ENCODE measurements at regions not wholly inside any gene's neighbourhood (a gene's known extent, or its start where the extent isn't known, plus 50 kb on each side); places are given as distances from the start of the nearest gene placed in this dataset.
"Not testable (repeated sequence)": the region's sequence is repeated elsewhere in the genome, so short reads cannot be mapped to it uniquely, and the experiment has no call there.

DNA sequence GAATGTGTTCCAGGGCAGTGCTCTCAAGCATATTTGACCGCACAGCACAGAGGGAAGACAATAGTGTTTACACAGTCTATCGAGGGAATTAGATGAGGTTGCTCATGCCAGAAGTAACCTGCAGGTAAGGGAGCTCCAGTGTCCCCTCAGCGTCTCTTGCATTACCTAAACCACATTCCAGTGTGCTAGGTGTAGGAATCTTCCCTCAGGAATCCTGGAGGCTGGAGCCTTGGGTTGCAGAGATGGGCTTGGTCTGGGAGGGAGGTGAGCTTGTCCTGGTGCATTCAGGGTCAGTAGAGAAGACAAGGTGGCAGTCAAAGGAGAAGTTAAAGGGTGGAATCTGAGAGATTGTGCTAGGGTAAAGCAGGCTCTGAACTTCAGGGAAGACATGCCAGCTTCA is 56.3 kb downstream of the SOX14 start:
- no peak for DNase-seq (ENCODE audit: low read depth)

DNA sequence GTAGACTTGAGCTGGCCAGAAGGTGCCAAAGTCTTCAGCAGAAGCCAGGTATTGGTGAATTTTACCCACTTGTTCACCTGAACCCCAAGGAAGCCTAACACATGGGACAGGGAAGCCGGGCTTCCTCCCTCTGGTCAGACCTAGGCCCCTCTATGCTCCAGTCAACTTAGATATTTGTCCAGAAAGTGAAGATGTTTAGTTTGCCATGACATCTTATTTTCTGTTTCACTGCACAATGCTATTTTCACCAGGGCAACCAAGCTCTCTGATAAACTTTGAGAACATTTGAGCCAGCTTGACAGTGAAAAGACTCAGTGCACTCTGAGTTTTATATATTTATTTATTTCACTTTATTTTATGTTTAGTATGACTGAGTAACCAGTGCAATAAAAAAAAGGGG is 71.0 kb downstream of the SOX14 start:
- DNase-seq (ENCODE audit: low read depth): no peak

DNA sequence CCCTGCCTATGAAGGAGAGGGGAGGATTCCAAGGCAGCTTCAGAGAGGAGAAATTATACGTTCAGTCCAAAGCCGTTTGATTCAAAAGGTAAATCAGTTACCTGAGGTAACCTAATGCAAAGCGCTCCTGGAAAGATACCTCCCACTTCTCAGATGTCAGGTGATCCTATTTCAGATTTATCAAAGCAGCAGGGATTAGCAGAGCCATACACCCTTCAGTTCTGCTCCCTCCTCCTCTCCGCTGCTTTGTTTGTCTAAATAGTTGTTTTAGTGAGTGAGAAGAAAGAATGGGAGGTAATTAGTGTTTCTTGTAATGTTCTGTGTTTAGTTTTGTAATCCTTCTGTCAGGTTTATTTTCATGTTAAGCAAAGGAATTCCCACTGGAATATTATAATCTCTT is 81.1 kb downstream of the SOX14 start:
- no peak for DNase-seq (ENCODE audit: low read depth)

DNA sequence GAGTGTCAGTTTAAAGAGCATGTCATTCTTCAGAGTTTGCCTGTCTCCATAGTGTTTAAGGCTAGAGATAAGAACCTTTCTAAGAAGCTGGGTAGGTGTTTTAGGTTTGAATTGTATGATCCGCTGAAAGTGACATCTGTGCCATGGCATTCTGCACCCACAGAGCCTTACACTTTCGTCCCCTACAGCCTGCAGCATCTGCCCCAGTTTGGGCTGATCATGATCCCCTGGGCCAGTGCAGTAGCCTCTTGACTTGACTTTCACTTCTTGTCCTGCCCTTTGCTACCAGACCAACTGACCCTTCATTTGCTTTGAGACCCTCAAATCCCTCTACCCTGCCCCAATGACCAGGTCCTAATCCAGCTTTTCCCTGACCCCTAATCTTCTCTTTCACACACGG is 81.6 kb downstream of the SOX14 start:
- no peak for DNase-seq (ENCODE audit: low read depth)

DNA sequence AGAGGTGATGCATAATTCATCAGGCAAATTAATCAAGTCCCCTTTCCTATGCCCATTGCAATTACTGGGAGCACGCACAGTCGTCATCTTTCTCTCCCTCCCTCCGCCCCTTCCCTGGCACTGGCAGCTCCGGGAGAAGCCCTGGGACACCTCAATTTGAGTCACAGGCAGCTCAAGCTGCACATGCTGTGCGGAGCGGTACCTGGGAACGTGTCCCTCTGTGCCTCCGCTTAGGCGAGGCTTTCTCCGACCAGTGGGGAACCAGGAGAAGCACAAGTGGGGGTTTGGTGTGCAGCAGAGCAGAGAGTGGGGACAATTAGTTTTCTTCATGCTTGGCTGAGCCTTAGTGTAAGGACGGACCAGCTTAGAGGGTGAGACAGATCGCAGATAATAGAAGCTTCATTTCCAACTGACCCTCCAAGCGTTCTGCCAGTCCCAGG is 88.3 kb downstream of the SOX14 start:
- DNase-seq (ENCODE audit: low read depth): no peak

DNA sequence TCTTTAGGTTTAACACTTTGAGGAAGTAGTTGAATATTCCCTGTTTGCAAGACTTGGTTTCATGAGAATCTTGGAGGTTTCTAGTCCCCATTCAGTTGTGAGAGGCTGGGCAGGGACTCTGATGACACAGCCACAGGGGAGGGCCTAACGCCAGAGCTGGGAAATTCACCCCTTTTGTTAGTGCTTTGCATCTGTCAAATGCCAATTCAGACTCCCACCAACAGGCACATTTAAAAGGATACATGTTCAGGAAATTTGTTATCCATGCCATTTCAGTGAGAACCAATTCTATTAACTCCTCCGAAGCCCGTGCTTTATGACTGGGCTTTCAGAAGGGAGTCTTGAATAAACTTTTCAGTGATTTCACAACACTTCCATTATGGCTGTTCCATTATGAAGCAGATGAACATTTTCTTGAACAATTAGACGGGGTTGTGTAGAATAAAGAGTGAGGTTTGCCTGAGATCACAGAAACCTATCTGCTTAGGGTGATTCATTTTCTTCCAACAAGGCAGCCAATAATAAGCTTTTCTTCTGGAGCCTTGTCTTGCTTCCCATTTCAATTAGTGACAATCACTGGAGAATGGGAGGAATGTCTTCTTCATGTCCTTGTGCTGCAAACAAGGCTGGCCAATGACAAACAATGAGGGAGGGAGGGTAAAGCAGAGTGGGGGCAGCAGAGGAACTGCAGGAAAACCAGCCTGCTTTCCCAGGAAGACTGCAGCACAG is 90.6 kb downstream of the SOX14 start:
- no peak for DNase-seq (ENCODE audit: low read depth)

DNA sequence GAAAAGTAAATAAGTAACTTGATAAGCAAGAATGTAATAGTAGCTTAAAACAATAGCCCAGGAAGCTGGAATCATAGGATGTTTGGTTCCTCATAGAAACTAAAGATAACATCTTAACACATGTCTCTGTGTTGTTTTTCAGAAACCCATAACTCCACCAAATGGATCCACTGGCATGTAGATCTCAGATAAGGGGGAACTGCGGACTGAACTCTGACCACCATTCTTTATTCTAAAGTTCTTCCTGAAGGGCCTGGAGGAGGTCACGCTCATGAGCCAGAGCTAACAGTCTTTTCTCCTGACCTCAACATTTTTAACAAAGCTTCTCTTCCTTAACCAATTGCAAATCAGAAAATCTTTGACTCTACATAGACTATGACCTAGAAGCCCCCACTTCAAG is 101.9 kb downstream of the SOX14 start:
- DNase-seq (ENCODE audit: low read depth): no peak

DNA sequence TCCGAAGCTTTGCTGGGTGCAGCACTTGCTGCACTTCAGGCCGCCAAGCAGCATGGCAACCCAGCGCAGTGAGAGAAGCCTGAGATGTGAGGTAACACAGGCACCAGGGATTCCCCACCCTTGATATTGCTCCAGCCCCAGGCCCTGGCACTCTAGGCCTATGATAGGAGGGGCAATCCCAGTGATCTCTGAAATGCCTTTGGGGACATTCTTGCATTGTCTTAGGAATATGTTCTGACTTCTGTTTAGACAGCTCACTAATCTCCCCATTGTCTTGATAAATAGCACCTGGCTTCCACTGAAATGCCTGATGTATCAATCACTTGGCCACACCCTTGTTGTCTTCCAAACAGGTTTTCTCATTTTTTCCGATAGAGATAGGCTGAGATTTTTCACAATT is 102.8 kb downstream of the SOX14 start:
- no peak for DNase-seq (ENCODE audit: low read depth)

DNA sequence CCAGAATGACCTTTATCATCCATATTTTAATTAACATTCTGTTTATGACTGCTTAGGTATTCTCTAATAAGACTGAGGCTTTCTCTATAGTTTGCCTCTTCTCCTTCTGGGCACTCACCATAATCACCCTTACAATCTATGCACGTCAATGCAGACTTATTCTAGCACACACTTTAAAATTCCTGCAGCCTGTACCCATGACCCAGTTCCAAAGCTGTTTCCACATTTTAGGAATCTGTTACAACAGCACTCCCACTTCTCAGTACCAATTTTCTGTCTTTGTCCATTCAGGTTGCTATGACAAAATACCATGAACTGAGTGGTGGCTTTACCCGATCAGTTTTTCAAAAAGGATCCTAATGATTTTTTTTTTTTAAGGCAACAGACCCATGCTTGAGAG is 103.5 kb downstream of the SOX14 start:
- DNase-seq (ENCODE audit: low read depth): no peak

DNA sequence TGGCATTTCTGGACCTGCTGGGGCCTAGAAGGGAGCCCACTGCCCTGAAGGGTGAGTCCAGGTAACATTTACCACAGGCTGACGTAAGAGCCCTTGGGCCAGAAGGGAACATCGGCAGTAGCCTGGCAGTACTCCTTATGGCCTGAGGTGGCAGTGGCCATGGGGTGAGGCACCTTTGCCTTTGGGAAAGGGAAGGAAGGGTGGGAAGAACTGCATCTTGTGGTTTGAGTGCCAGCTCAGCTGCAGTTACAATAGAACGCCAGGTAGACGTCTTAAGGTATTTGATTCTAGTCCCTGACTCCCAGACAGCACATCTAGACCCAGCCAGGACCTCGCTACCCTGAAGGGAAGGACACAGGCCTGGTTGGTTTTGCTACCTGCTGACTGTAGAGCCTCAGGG is 104.9 kb downstream of the SOX14 start:
- no peak for DNase-seq (ENCODE audit: low read depth)

DNA sequence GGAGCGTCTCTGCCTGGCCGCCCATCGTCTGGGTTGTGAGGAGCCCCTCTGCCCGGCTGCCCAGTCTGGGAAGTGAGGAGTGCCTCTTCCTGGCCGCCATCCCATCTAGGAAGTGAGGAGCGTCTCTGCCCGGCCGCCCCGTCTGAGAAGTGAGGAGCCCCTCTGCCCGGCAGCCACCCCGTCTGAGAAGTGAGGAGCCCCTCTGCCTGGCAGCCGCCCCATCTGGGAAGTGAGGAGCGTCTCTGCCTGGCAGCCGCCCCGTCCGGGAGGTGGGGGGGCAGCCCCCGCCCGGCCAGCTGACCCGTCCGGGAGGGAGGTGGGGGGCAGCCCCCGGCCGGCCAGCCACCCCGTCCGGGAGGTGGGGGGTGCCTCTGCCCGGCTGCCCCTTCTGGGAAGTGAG is 108.5 kb downstream of the SOX14 start:
- DNase-seq (ENCODE audit: low read depth): not testable (repeated sequence)

DNA sequence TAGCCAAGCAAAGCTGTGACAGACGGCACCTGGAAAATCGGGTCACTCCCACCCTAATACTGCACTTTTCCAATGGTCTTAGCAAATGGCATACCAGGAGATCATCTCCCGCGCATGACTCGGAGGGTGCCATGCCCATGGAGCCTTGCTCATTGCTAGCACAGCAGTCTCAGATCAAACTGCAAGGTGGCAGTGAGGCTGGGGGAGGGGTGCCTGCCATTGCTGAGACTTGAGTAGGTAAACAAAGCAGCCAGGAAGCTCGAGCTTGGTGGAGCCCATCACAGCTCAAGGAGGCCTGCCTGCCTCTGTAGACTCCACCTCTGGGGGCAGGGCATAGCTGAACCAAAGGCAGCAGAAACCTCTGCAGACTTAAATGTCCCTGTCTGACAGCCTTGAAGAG is 113.1 kb upstream of the CLDN18 start:
- DNase-seq (ENCODE audit: low read depth): not testable (repeated sequence)

DNA sequence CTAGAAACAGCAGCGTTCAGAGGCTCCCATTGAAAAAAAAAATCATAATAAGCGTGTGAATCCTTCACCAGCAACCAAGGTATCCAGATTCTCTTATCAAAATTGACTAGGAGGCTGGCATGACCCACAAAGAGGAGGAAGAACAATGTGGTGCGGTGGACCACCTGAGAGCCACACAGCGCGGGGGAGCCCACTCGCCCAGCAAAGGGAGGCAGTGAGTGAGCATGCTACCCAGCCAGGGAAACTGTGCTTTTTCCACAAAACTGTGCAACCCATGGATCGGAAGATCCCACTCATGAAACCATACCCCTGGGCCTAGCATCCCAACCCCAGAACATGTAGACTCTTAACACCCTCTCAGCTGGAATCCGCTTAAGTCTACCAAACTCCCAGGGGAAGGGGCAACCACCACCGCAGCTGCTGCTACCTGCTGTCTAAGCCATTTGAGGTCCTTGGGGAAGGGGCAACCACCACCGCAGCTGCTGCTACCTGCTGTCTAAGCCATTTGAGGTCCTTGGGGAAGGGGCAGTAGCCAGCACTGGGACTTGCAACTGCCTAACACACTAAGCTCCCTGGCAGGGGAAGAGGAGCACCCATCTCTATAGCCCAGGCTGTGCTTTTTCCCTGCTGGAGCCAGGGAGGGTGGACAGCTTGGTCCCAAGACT is 102.8 kb upstream of the CLDN18 start:
- no peak for DNase-seq (ENCODE audit: low read depth)

DNA sequence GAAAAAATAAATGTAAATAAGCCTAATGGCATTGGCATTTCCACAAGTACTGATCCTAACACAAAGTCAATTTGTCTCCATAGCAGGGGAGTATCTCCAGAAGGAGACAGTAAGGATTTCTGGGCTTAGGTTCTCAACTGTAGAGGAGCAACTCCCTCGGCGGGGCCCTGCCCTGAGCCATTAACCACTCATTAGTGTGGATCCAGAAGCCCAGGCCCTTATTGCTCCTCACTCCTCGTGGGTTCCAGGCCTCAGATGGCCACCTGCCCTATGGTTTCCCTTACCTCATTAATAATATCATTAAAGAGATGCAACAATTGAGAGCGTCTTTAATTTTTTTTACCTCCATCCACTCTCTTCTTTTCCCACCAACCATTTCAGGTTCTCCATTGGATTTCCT is 85.3 kb upstream of the CLDN18 start:
- DNase-seq (ENCODE audit: low read depth): no peak

DNA sequence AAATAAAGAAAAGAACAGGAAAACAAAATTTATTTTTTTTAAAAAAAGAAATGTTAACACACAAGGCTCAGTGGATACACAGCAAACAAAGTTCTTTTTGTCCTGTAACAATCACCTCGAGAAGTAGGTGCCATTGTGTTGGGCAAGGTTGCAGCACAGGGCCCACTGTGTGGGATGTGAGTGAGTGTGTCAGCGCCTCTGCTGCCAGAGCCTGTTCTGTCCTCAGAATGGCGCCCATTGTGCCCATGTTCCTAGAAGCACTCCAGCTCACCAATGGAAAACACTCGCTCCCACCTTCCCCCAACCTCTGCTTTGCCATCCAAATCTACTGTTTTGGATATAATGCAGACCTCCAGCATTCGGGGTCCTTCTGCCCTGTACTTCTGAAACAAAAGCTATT is 84.9 kb upstream of the CLDN18 start:
- no peak for DNase-seq (ENCODE audit: low read depth)

DNA sequence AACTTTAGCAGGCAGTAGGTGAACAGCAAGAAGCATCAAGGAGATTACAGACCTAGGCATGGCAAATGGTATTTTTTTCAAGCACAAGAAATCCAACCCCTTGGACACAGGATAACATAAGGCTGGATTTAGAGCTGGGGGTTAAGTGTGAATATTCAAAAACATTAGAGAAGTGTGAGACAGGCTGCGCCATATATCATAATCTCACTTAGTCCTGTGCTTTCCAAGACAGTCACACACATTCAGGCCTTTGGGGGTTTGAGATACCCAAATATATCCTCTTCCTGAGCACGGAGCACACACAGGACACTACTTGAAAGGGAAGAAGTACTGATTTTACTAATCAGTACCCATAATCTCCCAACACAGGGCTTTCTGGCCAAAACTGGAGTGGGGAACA is 83.0 kb upstream of the CLDN18 start:
- DNase-seq (ENCODE audit: low read depth): no peak

DNA sequence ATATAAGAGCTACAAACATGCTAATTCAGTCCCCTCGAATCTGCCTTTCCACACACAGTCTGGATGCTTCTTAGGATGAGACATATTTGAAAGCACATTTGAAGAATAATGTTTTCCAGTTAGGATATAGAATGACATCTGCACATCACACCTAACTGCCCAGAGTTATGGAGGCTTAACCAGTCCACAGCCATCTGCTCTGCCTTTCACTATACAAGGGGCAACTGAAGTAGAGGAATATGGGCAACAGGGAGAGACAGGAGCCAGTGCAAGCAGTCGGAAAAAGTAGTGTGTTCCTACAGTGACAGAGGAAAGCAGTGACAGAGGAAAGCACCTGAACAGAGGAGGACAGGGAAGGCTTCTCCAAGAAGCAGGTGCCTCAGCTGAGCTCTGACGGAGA is 79.0 kb upstream of the CLDN18 start:
- no peak for DNase-seq (ENCODE audit: low read depth)

DNA sequence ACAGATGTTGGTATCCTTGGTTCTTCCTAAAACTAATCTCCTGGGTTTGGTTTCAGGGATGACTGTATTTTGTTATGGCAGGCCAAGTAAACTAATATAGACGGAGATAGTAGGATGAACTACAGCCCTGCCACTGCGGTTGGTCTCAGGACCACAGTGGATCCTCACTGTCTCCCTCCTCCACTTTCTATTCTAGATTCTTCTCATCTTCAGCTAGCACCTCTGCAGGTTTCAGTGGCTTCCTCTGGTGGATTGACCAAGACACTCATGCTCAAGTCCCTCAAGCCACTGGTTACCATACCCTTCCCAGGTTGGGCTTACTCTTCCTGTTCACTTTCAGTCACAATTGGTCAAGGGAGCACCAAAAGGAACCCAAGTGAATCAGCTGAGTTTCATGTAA is 71.1 kb upstream of the CLDN18 start:
- no peak for DNase-seq (ENCODE audit: low read depth)

DNA sequence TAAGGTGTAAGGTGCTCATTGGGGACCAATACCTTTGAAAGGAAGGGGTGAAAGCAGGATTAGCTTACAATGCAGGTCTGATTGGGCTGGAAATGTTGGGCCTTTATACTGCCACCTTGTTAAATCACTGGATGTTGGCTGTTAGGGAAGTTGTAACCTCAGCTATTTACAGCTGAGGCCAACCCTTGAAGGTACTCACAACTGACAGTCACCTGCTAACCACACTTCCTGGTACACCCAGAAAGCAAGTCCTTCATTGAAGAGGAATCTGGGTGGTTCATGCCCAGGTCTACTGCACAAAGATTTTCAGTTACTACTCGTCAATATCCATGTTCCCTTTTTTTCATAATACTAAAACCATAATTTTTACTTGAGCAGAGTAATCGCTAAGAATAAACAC is 65.4 kb upstream of the CLDN18 start:
- DNase-seq (ENCODE audit: low read depth): no peak

DNA sequence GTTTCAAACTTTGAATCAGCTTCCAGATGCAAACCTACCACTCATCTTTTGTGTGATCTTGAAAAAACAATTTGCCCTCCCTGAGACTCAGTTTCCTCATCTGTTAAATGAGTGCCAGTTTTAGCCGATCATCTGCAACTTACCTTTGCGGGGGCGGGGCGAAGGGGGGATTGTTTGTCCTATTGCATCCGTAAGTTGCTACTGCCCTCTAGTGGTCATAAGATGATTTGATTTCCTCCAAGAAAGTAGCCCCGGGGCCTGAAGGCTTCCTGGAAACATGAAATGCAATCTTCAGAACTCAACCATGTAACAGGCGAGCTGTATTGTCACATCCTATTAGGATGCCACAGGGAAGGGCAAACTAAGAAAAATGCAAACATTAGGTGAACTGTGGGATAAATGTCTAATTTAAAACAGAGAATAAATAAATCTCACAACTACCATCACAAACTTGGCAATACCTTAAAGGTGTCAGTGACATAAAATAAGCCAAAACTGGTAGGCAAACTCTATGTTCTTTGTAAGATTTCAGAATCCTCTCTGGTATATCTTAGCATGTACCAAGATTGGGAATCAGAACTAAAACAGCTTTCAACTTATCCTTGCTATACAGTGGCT is 63.5 kb upstream of the CLDN18 start:
- DNase-seq (ENCODE audit: low read depth): peak; percentile 27

DNA sequence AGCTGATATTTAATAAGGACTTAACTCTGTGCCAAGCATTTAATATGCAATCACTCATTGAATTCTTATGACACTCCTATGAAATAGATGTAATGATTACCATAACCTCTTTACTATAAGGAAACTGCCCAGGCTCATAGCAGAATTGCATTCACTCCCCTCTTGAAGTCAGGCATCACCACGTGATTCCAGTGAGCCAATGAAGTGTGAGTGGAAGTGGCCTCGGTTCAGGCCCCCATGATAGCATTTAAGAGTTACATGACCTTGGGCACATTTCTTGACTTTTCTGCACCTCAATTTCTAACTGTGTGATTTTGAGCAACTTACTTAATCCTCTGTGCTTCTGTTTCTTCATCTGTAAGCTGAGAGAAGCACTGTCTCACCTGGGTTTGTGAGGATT is 62.8 kb upstream of the CLDN18 start:
- DNase-seq (ENCODE audit: low read depth): no peak

DNA sequence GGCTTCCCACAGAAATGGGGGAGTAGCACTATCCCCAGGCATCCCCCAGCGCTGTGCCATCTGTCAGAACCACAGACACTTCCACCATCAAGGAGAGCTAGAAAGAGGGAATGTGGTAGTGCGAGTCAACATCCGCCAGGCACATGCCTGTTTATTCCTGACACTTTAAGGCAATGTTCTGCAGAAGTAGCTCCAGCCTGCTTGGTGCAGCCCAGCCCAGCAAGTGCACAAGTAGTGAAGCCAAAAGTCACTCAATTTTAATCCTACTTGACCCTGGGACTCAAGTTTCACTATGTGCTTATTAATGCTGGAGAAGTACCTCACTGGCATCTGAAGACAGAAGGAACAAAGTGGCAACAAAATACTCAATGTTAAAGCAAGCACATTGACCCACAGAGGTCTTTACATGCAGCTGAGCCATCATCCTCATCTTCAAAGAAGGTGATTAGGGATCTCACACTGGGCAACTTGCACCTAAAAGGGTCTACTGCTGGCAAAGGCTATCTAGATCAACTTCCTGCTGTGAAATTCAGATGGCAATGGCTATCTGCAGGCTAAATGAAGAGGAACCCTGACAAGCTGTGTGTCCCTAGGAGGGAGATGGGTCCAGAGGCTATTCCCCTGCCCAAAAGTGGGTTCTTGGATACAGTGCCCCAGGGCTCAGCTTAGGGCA is 61.4 kb upstream of the CLDN18 start:
- no peak for DNase-seq (ENCODE audit: low read depth)

DNA sequence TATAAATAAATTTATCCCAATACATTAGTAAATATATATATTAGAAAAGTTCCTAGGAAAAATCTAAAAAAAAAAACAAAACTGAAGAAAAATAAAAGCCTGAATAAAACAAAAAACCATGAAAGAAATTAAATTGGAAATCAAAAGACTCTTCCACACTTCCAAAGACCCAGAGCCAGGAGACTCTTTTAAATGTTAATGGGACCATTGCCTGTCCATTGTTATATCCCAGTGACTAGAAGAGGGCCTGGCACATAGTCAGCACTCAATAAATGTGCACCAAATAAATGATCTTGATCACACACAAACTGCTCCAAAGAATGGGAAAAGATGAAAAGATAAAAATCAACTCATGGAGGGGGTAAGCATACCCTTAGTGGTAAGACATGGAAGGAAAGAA is 51.3 kb upstream of the CLDN18 start:
- no peak for DNase-seq (ENCODE audit: low read depth)
